ENCODE measurements at regions not wholly inside any gene's neighbourhood (a gene's known extent, or its start where the extent isn't known, plus 50 kb on each side); places are given as distances from the start of the nearest gene placed in this dataset.

GRCh38 chr1:96872757-96873156, 151.2 kb downstream of the PTBP2 start:
- TF ChIP-seq CTCF (IDR thresholded peaks at IDR 0.05): no peak
- TF ChIP-seq POLR2A (IDR thresholded peaks at IDR 0.05): no peak
